Right lobe of liver (tissue), 4 donors: ENCODE measurements at regions not wholly inside any gene's neighbourhood (a gene's known extent, or its start where the extent isn't known, plus 50 kb on each side); places are given as distances from the start of the nearest gene placed in this dataset.

ENCODE experiments used
- CTCF ChIP-seq, 4 donors: fragments of 200-600 bp in 3 of 4; fragments of 450-650 bp in 1 of 4; IDR thresholded peaks; one replicate each; pipeline versions ENCODE4 v1.5.1 to v1.8.0; 2016 to 2022; ENCODE audit warnings: antibody characterized with exemption in 4 of 4, mild to moderate bottlenecking in 2 of 4
- POLR2A ChIP-seq: fragments of 450-650 bp; IDR thresholded peaks from one replicate; pipeline ENCODE4 v1.6.1; 2017; ENCODE audit warnings: antibody characterized with exemption, mild to moderate bottlenecking
- donor health status: DM: no; HTN: no; CAD: no.
- donor health status: DM: no; HTN: no; CAD: no.
- donor health status: DM: no; HTN: yes; CAD: no.

DNA sequence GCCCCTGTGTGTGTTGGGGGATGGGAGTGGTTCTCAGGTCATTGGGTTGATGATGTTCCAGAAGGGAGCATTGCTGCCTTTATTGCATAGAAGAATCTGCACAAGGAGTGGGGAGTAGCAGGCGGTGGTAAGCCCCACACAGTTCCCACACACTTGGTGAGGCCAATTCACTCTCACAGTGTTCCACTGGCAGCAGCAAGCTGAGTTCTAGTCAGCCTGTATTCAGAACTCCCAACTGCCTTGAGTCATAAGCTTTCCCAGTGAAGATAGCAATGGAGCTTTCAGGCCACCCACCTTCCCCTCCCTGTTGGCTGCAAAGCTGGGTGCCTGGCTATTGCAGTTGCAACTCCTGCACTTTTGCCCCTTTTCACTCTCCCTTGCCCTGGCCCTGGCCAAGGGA lies 181.1 kb upstream of the RBMS3 start:
- TF ChIP-seq CTCF (IDR thresholded peaks at IDR 0.05) (no peak), POLR2A (no peak)
